Gastrocnemius medialis (tissue), 4 donors: ENCODE measurements at regions not wholly inside any gene's neighbourhood (a gene's known extent, or its start where the extent isn't known, plus 50 kb on each side); places are given as distances from the start of the nearest gene placed in this dataset.

Experiments used
- POLR2A ChIP-seq, 2 donors: fragments of 450-650 bp; IDR thresholded peaks; one replicate each; pipeline ENCODE4 v1.6.1; 2017; ENCODE audit warnings: antibody characterized with exemption in 2 of 2, mild to moderate bottlenecking in 2 of 2, moderate library complexity in 2 of 2
- TF ChIP-seq, protein P1 (sequence below), 5 experiments: fragments of 450-650 bp in 3 of 5; fragments of 200-600 bp in 2 of 5; sonication (generic) in 2 of 5; IDR thresholded peaks in 4 of 5; conservative IDR thresholded peaks in 1 of 5; 1 replicate in 4 of 5; 2 replicates in 1 of 5; pipeline ENCODE4 v1.5.1; 2016 to 2019; ENCODE audit warnings: antibody characterized with exemption in 5 of 5, mild to moderate bottlenecking in 3 of 5, moderate library complexity in 3 of 5

DNA sequence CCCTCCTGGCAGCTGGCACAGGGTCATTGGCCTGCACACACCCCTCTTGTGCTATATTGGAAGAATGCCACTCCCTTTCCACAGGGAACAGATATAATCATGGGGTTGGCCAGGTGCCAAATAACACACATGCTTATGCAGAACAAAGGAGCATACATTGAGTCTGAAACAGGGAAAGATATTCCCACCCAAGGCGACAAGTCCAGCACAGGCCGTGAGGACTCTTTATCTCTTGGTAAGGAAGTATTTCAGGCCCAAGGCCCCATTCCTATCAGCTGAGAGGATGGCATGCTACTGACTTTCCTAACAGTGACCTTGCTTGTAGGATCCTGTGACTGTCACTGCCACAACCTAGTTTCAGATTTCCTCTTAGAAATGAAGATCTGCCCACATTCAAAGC lies 59.0 kb upstream of the STXBP6 start:
- TF ChIP-seq, protein P1, sequence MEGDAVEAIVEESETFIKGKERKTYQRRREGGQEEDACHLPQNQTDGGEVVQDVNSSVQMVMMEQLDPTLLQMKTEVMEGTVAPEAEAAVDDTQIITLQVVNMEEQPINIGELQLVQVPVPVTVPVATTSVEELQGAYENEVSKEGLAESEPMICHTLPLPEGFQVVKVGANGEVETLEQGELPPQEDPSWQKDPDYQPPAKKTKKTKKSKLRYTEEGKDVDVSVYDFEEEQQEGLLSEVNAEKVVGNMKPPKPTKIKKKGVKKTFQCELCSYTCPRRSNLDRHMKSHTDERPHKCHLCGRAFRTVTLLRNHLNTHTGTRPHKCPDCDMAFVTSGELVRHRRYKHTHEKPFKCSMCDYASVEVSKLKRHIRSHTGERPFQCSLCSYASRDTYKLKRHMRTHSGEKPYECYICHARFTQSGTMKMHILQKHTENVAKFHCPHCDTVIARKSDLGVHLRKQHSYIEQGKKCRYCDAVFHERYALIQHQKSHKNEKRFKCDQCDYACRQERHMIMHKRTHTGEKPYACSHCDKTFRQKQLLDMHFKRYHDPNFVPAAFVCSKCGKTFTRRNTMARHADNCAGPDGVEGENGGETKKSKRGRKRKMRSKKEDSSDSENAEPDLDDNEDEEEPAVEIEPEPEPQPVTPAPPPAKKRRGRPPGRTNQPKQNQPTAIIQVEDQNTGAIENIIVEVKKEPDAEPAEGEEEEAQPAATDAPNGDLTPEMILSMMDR (IDR thresholded peaks at IDR 0.05 in 4 of 5, conservative IDR thresholded peaks at IDR 0.05 in 1 of 5): no peak
- TF ChIP-seq POLR2A (IDR thresholded peaks at IDR 0.05): no peak
